ENCODE measurements at regions not wholly inside any gene's neighbourhood (a gene's known extent, or its start where the extent isn't known, plus 50 kb on each side); places are given as distances from the start of the nearest gene placed in this dataset.

DNA sequence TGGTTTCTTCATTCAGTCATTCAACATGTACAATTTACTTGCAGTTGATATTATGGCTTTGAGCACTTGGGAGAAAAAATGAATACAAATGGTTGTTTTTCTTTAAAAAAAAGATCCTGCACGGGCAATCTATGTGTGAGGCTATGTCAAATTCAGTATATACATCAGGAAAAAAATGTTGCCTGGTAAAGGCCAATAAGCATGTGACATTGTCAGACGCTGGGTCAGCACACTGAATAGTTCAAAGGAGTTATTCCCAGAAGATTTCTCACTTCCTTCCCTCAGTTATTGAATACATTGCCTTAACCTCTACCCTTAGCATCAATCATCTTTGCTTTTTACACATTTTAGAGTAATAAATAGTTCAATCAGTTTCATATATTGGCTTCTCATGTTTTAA lies 319.2 kb downstream of the NUAK1 start:
- TF ChIP-seq, protein P1, sequence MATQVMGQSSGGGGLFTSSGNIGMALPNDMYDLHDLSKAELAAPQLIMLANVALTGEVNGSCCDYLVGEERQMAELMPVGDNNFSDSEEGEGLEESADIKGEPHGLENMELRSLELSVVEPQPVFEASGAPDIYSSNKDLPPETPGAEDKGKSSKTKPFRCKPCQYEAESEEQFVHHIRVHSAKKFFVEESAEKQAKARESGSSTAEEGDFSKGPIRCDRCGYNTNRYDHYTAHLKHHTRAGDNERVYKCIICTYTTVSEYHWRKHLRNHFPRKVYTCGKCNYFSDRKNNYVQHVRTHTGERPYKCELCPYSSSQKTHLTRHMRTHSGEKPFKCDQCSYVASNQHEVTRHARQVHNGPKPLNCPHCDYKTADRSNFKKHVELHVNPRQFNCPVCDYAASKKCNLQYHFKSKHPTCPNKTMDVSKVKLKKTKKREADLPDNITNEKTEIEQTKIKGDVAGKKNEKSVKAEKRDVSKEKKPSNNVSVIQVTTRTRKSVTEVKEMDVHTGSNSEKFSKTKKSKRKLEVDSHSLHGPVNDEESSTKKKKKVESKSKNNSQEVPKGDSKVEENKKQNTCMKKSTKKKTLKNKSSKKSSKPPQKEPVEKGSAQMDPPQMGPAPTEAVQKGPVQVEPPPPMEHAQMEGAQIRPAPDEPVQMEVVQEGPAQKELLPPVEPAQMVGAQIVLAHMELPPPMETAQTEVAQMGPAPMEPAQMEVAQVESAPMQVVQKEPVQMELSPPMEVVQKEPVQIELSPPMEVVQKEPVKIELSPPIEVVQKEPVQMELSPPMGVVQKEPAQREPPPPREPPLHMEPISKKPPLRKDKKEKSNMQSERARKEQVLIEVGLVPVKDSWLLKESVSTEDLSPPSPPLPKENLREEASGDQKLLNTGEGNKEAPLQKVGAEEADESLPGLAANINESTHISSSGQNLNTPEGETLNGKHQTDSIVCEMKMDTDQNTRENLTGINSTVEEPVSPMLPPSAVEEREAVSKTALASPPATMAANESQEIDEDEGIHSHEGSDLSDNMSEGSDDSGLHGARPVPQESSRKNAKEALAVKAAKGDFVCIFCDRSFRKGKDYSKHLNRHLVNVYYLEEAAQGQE (IDR thresholded peaks at IDR 0.05; ENCODE audit: low read depth) = no peak
- TF ChIP-seq MAX (IDR thresholded peaks at IDR 0.05) (no peak), TEAD4 (IDR thresholded peaks at IDR 0.05) (no peak), YY1 (IDR thresholded peaks at IDR 0.05; ENCODE audit: low read depth) (no peak), RAD21 (IDR thresholded peaks at IDR 0.05; ENCODE audit: low read depth) (no peak), NFIC (IDR thresholded peaks at IDR 0.05) (no peak), TCF12 (IDR thresholded peaks at IDR 0.05; ENCODE audit: low read depth) (no peak)
- TF ChIP-seq, protein P2, sequence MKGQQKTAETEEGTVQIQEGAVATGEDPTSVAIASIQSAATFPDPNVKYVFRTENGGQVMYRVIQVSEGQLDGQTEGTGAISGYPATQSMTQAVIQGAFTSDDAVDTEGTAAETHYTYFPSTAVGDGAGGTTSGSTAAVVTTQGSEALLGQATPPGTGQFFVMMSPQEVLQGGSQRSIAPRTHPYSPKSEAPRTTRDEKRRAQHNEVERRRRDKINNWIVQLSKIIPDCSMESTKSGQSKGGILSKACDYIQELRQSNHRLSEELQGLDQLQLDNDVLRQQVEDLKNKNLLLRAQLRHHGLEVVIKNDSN (IDR thresholded peaks at IDR 0.05) = no peak

DNA sequence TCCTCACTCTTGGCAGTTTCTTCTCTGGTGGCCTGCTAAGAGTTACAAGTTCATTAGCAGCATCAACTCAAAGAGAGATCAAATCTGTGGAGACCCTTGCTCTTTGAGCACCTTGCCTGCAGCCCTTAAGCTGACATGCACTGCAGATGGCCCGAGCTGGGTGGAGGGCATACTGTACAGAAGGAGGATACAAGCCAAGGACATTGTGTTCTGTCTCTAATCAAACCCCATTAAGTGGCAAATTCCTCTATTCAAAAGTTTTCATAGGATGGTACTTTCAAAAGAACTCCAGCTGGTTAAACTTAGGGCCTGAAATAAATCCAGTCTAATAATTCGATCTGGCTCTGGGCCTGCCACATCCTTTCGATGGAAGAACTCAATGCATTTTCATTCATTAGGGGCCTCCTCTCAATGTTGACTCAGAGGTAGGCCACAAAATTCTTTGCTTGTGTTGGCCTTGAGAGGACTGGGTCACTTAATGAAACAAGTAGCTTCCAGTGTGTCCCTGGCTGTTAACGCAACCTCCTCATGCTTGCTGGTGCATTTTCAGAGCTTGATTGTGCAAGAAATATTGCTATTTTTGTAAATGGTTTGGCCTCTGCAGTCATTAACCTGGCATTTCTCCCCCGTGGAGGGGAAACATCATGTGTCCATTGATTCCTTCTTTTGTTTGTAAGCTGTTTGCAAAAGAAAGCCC lies 318.2 kb downstream of the NUAK1 start:
- TF ChIP-seq CREB1 (IDR thresholded peaks at IDR 0.05; ENCODE audit: low read depth) = no peak
- no peak for TF ChIP-seq TCF12 (IDR thresholded peaks at IDR 0.05; ENCODE audit: low read depth)
- no peak for TF ChIP-seq TAF1 (IDR thresholded peaks at IDR 0.05; ENCODE audit: low read depth)
- TF ChIP-seq, protein P1 (IDR thresholded peaks at IDR 0.05; ENCODE audit: low read depth) = no peak
- no peak for TF ChIP-seq EP300 (IDR thresholded peaks at IDR 0.05; ENCODE audit: borderline replicate concordance)
- TF ChIP-seq TEAD4 (IDR thresholded peaks at IDR 0.05) = no peak
- no peak for TF ChIP-seq RAD21 (IDR thresholded peaks at IDR 0.05; ENCODE audit: low read depth)
- TF ChIP-seq EGR1 (IDR thresholded peaks at IDR 0.05) = no peak
- no peak for TF ChIP-seq YY1 (IDR thresholded peaks at IDR 0.05; ENCODE audit: low read depth)
- TF ChIP-seq ZBTB7A (IDR thresholded peaks at IDR 0.05; ENCODE audit: low read depth) = no peak
- TF ChIP-seq CEBPB (IDR thresholded peaks at IDR 0.05) = no peak
- TF ChIP-seq FOXM1 (IDR thresholded peaks at IDR 0.05; ENCODE audit: borderline replicate concordance, low read depth) = no peak
- no peak for TF ChIP-seq MAX (IDR thresholded peaks at IDR 0.05)
- TF ChIP-seq, protein P2 (IDR thresholded peaks at IDR 0.05) = no peak
- TF ChIP-seq NFIC (IDR thresholded peaks at IDR 0.05) = no peak

GRCh38 chr12:105822131-105823105 lies 316.3 kb downstream of the NUAK1 start:
- no peak for TF ChIP-seq YY1 (IDR thresholded peaks at IDR 0.05; ENCODE audit: low read depth)
- TF ChIP-seq TAF1 (IDR thresholded peaks at IDR 0.05; ENCODE audit: low read depth) = no peak
- TF ChIP-seq, protein P2 (IDR thresholded peaks at IDR 0.05) = no peak
- no peak for TF ChIP-seq TCF12 (IDR thresholded peaks at IDR 0.05; ENCODE audit: low read depth)
- TF ChIP-seq NFIC (IDR thresholded peaks at IDR 0.05) = no peak
- TF ChIP-seq EGR1 (IDR thresholded peaks at IDR 0.05) = no peak

- TF ChIP-seq TEAD4 (IDR thresholded peaks at IDR 0.05) = no peak
- no peak for TF ChIP-seq CREB1 (IDR thresholded peaks at IDR 0.05; ENCODE audit: low read depth)
- no peak for TF ChIP-seq EGR1 (IDR thresholded peaks at IDR 0.05)
- TF ChIP-seq FOXM1 (IDR thresholded peaks at IDR 0.05; ENCODE audit: borderline replicate concordance, low read depth) = no peak
- no peak for TF ChIP-seq ZBTB7A (IDR thresholded peaks at IDR 0.05; ENCODE audit: low read depth)
- no peak for TF ChIP-seq EP300 (IDR thresholded peaks at IDR 0.05; ENCODE audit: borderline replicate concordance)
- no peak for TF ChIP-seq MAX (IDR thresholded peaks at IDR 0.05)
- TF ChIP-seq CEBPB (IDR thresholded peaks at IDR 0.05) = no peak
- TF ChIP-seq NFIC (IDR thresholded peaks at IDR 0.05) = no peak
- TF ChIP-seq TCF12 (IDR thresholded peaks at IDR 0.05; ENCODE audit: low read depth) = no peak
- TF ChIP-seq, protein P2 (IDR thresholded peaks at IDR 0.05) = no peak
- TF ChIP-seq, protein P1 (IDR thresholded peaks at IDR 0.05; ENCODE audit: low read depth) = no peak
- no peak for TF ChIP-seq RAD21 (IDR thresholded peaks at IDR 0.05; ENCODE audit: low read depth)
- no peak for TF ChIP-seq YY1 (IDR thresholded peaks at IDR 0.05; ENCODE audit: low read depth)
- TF ChIP-seq TAF1 (IDR thresholded peaks at IDR 0.05; ENCODE audit: low read depth) = no peak
These were observed 314.9 kb downstream of the NUAK1 start for GRCh38 chr12:105823810-105824209.
